HG03103 (cell line): ENCODE measurements at regions not wholly inside any gene's neighbourhood (a gene's known extent, or its start where the extent isn't known, plus 50 kb on each side); places are given as distances from the start of the nearest gene placed in this dataset.
"Not testable (repeated sequence)": the region's sequence is repeated elsewhere in the genome, so short reads cannot be mapped to it uniquely, and the experiment has no call there.

Source experiments
- ATAC-seq: cut with Tn5 transposase; IDR thresholded peaks from one replicate; pipeline ENCODE4 v1.9.1; 2021; ENCODE audit warnings: low read depth; ENCODE audit not compliant: unreplicated experiment

GRCh38 chr6:1445650-1446330, 56.4 kb downstream of the FOXF2 start:
- ATAC-seq = no peak

GRCh38 chr6:1449896-1450295, 60.5 kb downstream of the FOXF2 start:
- ATAC-seq = no peak

GRCh38 chr6:1453024-1453423, 63.6 kb downstream of the FOXF2 start:
- ATAC-seq = no peak

- not testable (repeated sequence) for ATAC-seq
Measured at GRCh38 chr6:1456816-1457215, 67.4 kb downstream of the FOXF2 start.

GRCh38 chr6:1461207-1461606, 71.8 kb downstream of the FOXF2 start:
- ATAC-seq = no peak

- no peak for ATAC-seq
Measured at GRCh38 chr6:1461736-1462135, 72.4 kb downstream of the FOXF2 start.

- no peak for ATAC-seq
Measured at GRCh38 chr6:1463275-1463674, 73.9 kb downstream of the FOXF2 start.

- ATAC-seq = no peak
Measured at GRCh38 chr6:1463751-1464426, 74.5 kb downstream of the FOXF2 start.

GRCh38 chr6:1464781-1465370, 75.5 kb downstream of the FOXF2 start:
- no peak for ATAC-seq

- no peak for ATAC-seq
Measured at GRCh38 chr6:1468126-1468525, 78.8 kb downstream of the FOXF2 start.

GRCh38 chr6:1470040-1470439, 80.7 kb downstream of the FOXF2 start:
- ATAC-seq = no peak

GRCh38 chr6:1472643-1473042, 83.3 kb downstream of the FOXF2 start:
- ATAC-seq = no peak

- ATAC-seq = no peak
Measured at GRCh38 chr6:1473166-1473565, 83.8 kb downstream of the FOXF2 start.

- no peak for ATAC-seq
Measured at GRCh38 chr6:1473598-1473997, 84.2 kb downstream of the FOXF2 start.

GRCh38 chr6:1474205-1474604, 84.8 kb downstream of the FOXF2 start:
- no peak for ATAC-seq

- no peak for ATAC-seq
Measured at GRCh38 chr6:1475174-1475573, 85.8 kb downstream of the FOXF2 start.

- ATAC-seq = no peak
Measured at GRCh38 chr6:1477432-1478090, 88.2 kb downstream of the FOXF2 start.

GRCh38 chr6:1478163-1478826, 88.9 kb downstream of the FOXF2 start:
- not testable (repeated sequence) for ATAC-seq

- ATAC-seq = no peak
Measured at GRCh38 chr6:1479095-1479494, 89.7 kb downstream of the FOXF2 start.

GRCh38 chr6:1479601-1480221, 90.3 kb downstream of the FOXF2 start:
- ATAC-seq = no peak
